Lung (tissue), 11 donors: ENCODE measurements at regions not wholly inside any gene's neighbourhood (a gene's known extent, or its start where the extent isn't known, plus 50 kb on each side); places are given as distances from the start of the nearest gene placed in this dataset.
"Not testable (repeated sequence)": the region's sequence is repeated elsewhere in the genome, so short reads cannot be mapped to it uniquely, and the experiment has no call there.

ENCODE experiments used
- ATAC-seq: fragments of 200-7000 bp; cut with Tn5 transposase; one replicate; pipeline ENCODE4 v1.9.1; 2020; ENCODE audit warnings: moderate number of reproducible peaks; ENCODE audit not compliant: insufficient read depth, low FRiP score
- DNase-seq, 3 donors: peaks; one replicate each; pipeline ENCODE4 v3.0.0-alpha.2; 2013 to 2017
- H3K27ac ChIP-seq, 2 donors: one replicate each; pipeline ENCODE4 v1.5.1; 2013; ENCODE audit warnings: mild to moderate bottlenecking in 2 of 2, moderate library complexity in 2 of 2, control low read depth in 1 of 2, inconsistent platforms in 1 of 2, low read depth in 1 of 2, low read length in 1 of 2
- H3K27me3 ChIP-seq, 3 donors: one replicate each; pipeline ENCODE4 v1.5.1; 2013; ENCODE audit warnings: low read length in 2 of 3; ENCODE audit not compliant: control insufficient read depth in 3 of 3, insufficient read depth in 3 of 3
- H3K36me3 ChIP-seq, 4 donors: one replicate each; pipeline ENCODE4 v1.5.1; 2013; ENCODE audit warnings: low read length in 4 of 4, mild to moderate bottlenecking in 1 of 4, moderate library complexity in 1 of 4; ENCODE audit not compliant: control insufficient read depth in 4 of 4, insufficient read depth in 4 of 4
- H3K4me1 ChIP-seq, 5 donors: one replicate each; pipeline ENCODE4 v1.5.1; 2013; ENCODE audit warnings: low read length in 5 of 5, mild to moderate bottlenecking in 2 of 5, moderate library complexity in 1 of 5; ENCODE audit not compliant: control insufficient read depth in 5 of 5, insufficient read depth in 5 of 5
- H3K4me3 ChIP-seq: one replicate; pipeline ENCODE4 v1.5.1; 2013; ENCODE audit warnings: mild to moderate bottlenecking, control low read depth, moderate library complexity
- H3K9ac ChIP-seq, 2 donors: one replicate each; pipeline ENCODE4 v1.5.1; 2013; ENCODE audit warnings: low read length in 2 of 2, control low read depth in 1 of 2; ENCODE audit not compliant: insufficient read depth in 1 of 2
- H3K9me3 ChIP-seq, 4 donors: one replicate each; pipeline ENCODE4 v1.5.1; 2013; ENCODE audit warnings: low read length in 3 of 4, mild to moderate bottlenecking in 1 of 4, moderate library complexity in 1 of 4; ENCODE audit not compliant: control insufficient read depth in 4 of 4, insufficient read depth in 3 of 4
- CTCF ChIP-seq: IDR thresholded peaks from 2 replicates; pipeline ENCODE4 v1.5.1; 2012; ENCODE audit warnings: mild to moderate bottlenecking; ENCODE audit errors: control extremely low read depth, extremely low read depth
- WGBS, 2 donors: extraction: QIAGEN DNeasy Blood & Tissue Kit; methylation state at CpG; one replicate each; pipeline ENCODE4 v1.1.7; 2013; 5-methylcytosine and 5-hydroxymethylcytosine counted together
- donor health status: control.
- donor health status: control.
- donor health status: Bipolar disorder and iron deficiency.
- donor health status: healthy.
- donor health status: DM: yes; HTN: yes; CAD: no.

- WGBS, 2 donors, result 89 to 93% methylated on average over 6 of the region's 6 CpGs
- Histone ChIP-seq H3K4me3 (no peak overlapping the region), H3K4me1 (no peaks in the 10 kb centered on the region), H3K27ac (no peak overlapping the region), H3K36me3 (no peaks in the 10 kb centered on the region), H3K27me3 (no peaks in the 10 kb centered on the region), H3K9ac (no peak overlapping the region), H3K9me3 (peaks cover 0 to 2% (median 0%) of the 10 kb centered on the region in 4 donors)
- no peak for TF ChIP-seq CTCF
- no peak for DNase-seq
- no peak for ATAC-seq
These were observed 271.6 kb downstream of the MED10 start for GRCh38 chr5:6106756-6107155.

DNA sequence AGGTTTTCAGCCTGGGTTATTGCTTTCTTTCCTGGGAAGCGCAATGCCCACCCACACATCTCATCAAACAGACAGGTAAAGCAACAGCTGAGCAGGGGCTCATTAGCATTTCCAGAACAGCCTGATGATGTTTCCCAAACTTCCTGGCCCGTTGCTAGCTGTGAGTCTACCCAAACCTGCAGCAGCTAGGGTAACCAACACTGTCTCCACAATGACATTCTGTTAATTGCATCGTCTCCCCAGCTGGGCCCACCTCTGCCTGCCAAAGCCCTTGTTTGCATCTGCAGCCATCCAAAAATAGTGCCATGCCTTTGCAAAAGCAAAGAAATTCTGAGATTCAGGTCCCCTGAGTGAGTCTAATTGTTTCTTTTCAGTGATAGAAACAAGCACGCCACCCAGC is 273.0 kb downstream of the MED10 start:
- ATAC-seq (no peak), DNase-seq (no peak)
- Histone ChIP-seq H3K27me3 (no peaks in the 10 kb centered on the region), H3K36me3 (no peaks in the 10 kb centered on the region), H3K4me3 (no peak overlapping the region), H3K9ac (no peak overlapping the region), H3K4me1 (no peaks in the 10 kb centered on the region), H3K9me3 (peaks cover 0 to 2% (median 0%) of the 10 kb centered on the region in 4 donors), H3K27ac (no peak overlapping the region)
- WGBS, 2 donors, result 75 to 78% methylated on average over 4 of the region's 4 CpGs
- no peak for TF ChIP-seq CTCF

- WGBS, 2 donors, result 67 to 72% methylated on average over 3 of the region's 3 CpGs
These were observed 282.2 kb downstream of the MED10 start for GRCh38 chr5:6096101-6096500.

DNA sequence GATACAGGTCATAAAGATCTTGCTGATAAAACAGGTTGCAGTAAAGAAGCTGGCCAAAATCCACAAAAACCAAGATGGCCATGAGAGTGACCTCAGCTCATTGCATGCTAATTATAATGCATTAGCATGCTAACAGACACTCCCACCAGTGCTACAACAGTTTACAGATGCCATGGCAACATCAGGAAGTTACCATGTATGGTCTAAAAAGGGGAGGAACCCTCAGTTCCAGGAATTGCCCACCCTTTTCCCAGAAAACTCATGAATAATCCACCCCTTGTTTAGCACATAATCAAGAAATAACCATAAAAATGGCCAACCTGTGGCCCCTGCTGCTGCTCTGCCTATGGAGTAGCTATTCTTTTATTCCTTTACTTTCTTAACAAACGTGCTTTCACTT is 284.2 kb downstream of the MED10 start:
- WGBS, 2 donors, result 42 to 74% methylated on average over 1 of the region's 1 CpG
- H3K9me3 ChIP-seq, H3K4me3 ChIP-seq, H3K4me1 ChIP-seq, H3K36me3 ChIP-seq, H3K9ac ChIP-seq, H3K27me3 ChIP-seq, DNase-seq, H3K27ac ChIP-seq, ATAC-seq: not testable (repeated sequence)

More at GRCh38 chr5:6096101-6096500, 282.2 kb downstream of the MED10 start:
- H3K27me3 ChIP-seq, result no peaks in the 10 kb centered on the region
- no peak for TF ChIP-seq CTCF
- no peaks in the 10 kb centered on the region for H3K36me3 ChIP-seq
- peaks cover 0 to 5% (median 1%) of the 10 kb centered on the region in 4 donors for H3K9me3 ChIP-seq
- H3K27ac ChIP-seq, result no peak overlapping the region
- H3K4me1 ChIP-seq, result no peaks in the 10 kb centered on the region
- DNase-seq, result no peak
- no peak for ATAC-seq
- no peak overlapping the region for H3K9ac ChIP-seq
- no peak overlapping the region for H3K4me3 ChIP-seq
